WI38 (cell line): ENCODE measurements at regions not wholly inside any gene's neighbourhood (a gene's known extent, or its start where the extent isn't known, plus 50 kb on each side); places are given as distances from the start of the nearest gene placed in this dataset.
A peak's percentile ranks its signal among the peaks of the same experiment; 100 is the strongest.
"Not testable (repeated sequence)": the region's sequence is repeated elsewhere in the genome, so short reads cannot be mapped to it uniquely, and the experiment has no call there.

Experiments
- H3K4me3 ChIP-seq: 2 replicates; pipeline ENCODE4 v1.5.1; 2011; ENCODE audit warnings: low read depth, mild to moderate bottlenecking, control low read depth, low read length
- TF ChIP-seq, protein P1 (sequence below): IDR thresholded peaks from 2 replicates; pipeline ENCODE4 v1.5.1; 2012; ENCODE audit warnings: low read depth, mild to moderate bottlenecking, control low read depth, low read length

GRCh38 chr17:45639297-45639849 lies 144.7 kb upstream of the CRHR1 start:
- TF ChIP-seq, protein P1, sequence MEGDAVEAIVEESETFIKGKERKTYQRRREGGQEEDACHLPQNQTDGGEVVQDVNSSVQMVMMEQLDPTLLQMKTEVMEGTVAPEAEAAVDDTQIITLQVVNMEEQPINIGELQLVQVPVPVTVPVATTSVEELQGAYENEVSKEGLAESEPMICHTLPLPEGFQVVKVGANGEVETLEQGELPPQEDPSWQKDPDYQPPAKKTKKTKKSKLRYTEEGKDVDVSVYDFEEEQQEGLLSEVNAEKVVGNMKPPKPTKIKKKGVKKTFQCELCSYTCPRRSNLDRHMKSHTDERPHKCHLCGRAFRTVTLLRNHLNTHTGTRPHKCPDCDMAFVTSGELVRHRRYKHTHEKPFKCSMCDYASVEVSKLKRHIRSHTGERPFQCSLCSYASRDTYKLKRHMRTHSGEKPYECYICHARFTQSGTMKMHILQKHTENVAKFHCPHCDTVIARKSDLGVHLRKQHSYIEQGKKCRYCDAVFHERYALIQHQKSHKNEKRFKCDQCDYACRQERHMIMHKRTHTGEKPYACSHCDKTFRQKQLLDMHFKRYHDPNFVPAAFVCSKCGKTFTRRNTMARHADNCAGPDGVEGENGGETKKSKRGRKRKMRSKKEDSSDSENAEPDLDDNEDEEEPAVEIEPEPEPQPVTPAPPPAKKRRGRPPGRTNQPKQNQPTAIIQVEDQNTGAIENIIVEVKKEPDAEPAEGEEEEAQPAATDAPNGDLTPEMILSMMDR: no peak
- no peak overlapping the region for H3K4me3 ChIP-seq

DNA sequence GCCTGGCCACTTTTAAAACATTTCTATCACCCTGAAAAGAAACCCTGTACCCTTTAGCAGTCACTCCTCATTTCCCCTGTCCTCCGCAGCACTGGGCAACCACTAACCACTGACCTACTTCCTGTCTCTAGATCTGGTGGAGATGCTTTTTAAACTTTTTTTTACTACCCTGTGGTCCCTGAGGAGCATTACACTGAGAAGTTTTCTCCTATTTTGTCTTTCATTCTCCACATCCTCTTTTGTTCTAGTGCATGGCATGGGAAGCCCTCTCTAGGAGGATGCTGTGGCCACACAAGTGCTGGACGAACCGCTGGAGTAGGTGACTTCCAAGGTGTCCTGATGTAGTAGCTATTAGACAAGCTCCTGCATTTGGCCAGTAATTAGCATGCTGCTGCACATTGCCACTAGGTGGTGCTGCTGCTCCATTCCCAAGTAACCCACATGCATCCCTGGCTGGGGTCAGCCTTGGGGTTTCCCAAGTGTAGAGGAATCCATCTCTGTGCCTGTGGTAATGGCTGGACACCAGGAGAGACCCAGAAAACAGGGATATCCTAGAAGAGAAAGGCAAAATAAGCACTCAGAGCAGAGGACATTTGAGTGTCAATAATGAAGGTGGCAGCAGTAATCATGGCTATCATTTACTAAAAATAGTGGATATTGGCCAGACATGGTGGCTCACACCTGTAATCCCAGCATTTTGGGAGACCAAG lies 143.8 kb upstream of the CRHR1 start:
- TF ChIP-seq, protein P1: peak; percentile 98
- H3K4me3 ChIP-seq: no peak overlapping the region

GRCh38 chr17:45641541-45641940 lies 142.6 kb upstream of the CRHR1 start:
- TF ChIP-seq, protein P1: no peak
- H3K4me3 ChIP-seq: no peak overlapping the region

- TF ChIP-seq, protein P1: no peak
- H3K4me3 ChIP-seq: no peak overlapping the region
Measured at GRCh38 chr17:45643591-45643990, 140.5 kb upstream of the CRHR1 start.

DNA sequence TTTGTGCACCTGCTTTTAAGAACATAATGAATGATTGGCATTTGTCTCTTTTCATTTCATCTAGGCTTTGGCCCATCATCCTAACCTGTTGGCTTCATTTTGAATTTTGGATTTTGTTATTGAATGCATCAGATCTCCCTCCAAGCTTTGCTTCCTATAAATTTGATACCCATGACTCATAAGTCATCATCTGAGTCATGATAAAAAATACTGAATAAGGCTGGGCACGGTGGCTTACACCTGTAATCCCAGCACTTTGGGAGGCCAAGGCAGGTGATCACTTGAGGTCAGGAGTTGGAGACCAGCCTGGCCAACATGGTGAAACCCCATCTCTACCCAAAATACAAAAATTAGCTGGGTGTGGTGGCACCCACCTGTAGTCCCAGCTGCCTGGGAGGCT lies 139.5 kb upstream of the CRHR1 start:
- H3K4me3 ChIP-seq: not testable (repeated sequence)

DNA sequence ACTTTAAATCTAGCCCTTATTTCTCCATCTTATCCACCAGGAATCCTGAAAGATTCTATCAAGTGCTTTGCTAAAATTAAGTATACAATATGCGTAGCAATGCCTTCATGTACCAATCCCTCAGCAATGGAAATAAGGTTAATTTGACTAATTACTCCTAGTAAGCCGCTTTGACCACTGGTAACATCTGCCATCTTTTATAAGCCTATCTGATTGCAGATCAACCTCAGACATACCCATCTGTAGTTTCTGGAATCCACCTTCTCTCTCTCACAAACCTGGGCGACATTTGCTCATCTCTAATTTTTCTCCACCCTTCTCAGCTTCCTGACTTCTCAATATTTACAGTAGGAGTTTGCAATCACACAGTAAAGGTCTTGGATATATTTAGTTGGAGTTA lies 138.8 kb upstream of the CRHR1 start:
- TF ChIP-seq, protein P1: no peak
- no peak overlapping the region for H3K4me3 ChIP-seq

GRCh38 chr17:45646288-45646988 lies 137.7 kb upstream of the CRHR1 start:
- H3K4me3 ChIP-seq: no peak overlapping the region
- TF ChIP-seq, protein P1: no peak
